ENCODE measurements at regions not wholly inside any gene's neighbourhood (a gene's known extent, or its start where the extent isn't known, plus 50 kb on each side); places are given as distances from the start of the nearest gene placed in this dataset.

DNA sequence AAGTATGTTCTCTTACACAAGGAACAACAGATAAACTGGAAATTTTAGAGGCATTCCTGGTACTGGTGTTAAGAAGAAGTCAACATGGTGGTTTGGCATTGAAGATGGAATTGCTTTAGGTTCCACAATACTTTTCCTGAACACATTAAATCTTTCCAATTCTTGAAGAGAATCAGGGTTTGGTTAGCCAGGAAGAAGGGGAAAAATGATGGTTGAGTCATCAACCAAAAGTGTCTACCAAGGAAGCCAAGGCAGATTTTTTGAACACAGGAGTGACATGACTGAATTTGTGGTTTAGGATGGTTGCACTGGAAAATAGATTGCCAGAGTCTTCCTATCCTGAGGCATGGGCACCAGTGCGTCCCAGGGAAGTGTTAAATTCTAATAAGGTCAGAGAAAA, 433.4 kb downstream of the TMEM38B start:
- Histone ChIP-seq H3K9me3 (no peaks in the 10 kb centered on the region), H3K36me3 (no peaks in the 10 kb centered on the region)
- intact Hi-C loops (cut with DNase I; ENCODE audit: low total_unique reads), result no loop called here

DNA sequence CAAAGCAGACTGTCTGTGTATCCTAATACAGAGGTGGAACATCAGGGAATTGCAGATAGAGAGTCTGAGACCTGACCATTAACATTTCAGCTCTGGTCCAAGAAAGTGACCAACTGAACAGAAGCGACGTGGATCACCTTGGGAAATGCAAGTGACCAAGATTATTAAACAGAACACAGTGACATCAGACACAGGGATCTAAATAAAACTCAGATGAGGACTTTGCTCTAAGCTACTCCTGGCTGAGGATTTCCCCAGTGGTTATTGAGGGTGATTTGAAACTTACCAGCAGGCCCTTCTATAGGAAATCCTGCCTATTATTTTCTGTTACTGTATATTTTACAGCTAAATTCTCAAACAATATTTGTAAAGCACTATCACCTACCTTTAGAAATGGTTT, 436.0 kb downstream of the TMEM38B start:
- H3K27ac ChIP-seq, result no peak overlapping the region
- no peak for DNase-seq
- H3K9me3 ChIP-seq, result no peaks in the 10 kb centered on the region
- no peaks in the 10 kb centered on the region for H3K27me3 ChIP-seq
- intact Hi-C loops (cut with DNase I; ENCODE audit: low total_unique reads), result no loop called here
- H3K4me3 ChIP-seq, result no peak overlapping the region
- no peaks in the 10 kb centered on the region for H3K4me1 ChIP-seq
- TF ChIP-seq POLR2A (IDR thresholded peaks at IDR 0.05), result no peak
- TF ChIP-seq, protein P1, sequence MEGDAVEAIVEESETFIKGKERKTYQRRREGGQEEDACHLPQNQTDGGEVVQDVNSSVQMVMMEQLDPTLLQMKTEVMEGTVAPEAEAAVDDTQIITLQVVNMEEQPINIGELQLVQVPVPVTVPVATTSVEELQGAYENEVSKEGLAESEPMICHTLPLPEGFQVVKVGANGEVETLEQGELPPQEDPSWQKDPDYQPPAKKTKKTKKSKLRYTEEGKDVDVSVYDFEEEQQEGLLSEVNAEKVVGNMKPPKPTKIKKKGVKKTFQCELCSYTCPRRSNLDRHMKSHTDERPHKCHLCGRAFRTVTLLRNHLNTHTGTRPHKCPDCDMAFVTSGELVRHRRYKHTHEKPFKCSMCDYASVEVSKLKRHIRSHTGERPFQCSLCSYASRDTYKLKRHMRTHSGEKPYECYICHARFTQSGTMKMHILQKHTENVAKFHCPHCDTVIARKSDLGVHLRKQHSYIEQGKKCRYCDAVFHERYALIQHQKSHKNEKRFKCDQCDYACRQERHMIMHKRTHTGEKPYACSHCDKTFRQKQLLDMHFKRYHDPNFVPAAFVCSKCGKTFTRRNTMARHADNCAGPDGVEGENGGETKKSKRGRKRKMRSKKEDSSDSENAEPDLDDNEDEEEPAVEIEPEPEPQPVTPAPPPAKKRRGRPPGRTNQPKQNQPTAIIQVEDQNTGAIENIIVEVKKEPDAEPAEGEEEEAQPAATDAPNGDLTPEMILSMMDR (IDR thresholded peaks at IDR 0.05), result no peak
- H3K36me3 ChIP-seq, result no peaks in the 10 kb centered on the region

More for the DNA sequence above, 433.4 kb downstream of the TMEM38B start:
- Histone ChIP-seq H3K4me3 (no peak overlapping the region), H3K27me3 (no peaks in the 10 kb centered on the region), H3K27ac (no peak overlapping the region), H3K4me1 (no peaks in the 10 kb centered on the region)
- DNase-seq, result no peak
- TF ChIP-seq POLR2A (IDR thresholded peaks at IDR 0.05), result no peak
- TF ChIP-seq, protein P1 (IDR thresholded peaks at IDR 0.05), result no peak

- TF ChIP-seq, protein P1 (IDR thresholded peaks at IDR 0.05), result no peak
- TF ChIP-seq POLR2A (IDR thresholded peaks at IDR 0.05), result no peak
- Histone ChIP-seq H3K9me3 (no peaks in the 10 kb centered on the region), H3K4me1 (no peaks in the 10 kb centered on the region), H3K27me3 (no peaks in the 10 kb centered on the region), H3K27ac (no peak overlapping the region), H3K4me3 (no peak overlapping the region), H3K36me3 (no peaks in the 10 kb centered on the region)
- DNase-seq, result no peak
- intact Hi-C loops (cut with DNase I; ENCODE audit: low total_unique reads), result no loop called here
These were observed 449.4 kb downstream of the TMEM38B start for GRCh38 chr9:106143781-106144180.

DNA sequence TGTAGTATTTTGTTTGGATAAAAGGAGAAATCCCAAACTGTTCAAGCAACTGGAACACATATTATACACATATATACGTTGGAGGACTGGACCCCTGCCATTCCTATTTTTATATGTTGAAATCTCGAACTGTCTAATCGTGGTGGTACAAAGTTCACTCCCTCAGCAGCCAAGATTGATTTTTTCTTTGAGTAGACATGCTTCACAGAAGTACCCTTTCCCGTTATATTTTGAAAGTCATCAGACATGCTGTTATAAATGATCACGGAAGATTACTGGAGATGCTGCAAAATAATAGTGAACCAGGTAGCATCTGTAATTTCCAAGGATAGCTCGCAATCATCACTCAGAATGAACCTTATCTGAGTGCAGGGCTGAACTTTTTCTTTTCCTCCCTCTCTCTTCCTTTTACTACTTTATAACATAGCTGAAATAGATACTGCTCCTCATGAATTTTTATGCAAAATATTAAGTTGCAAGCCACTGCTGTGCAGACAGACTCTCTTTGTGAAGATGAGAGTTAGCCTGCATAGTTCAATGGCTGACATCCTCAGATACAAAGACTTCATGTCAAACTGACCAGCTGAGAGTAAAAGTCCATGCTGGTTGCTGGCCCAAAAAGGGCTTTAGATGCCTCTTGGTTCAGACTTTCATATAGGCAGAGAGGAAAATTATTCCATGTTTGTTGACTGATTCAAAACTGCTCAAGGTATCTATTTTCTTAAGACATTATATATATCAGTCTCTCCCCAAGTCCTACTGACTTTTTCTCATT, 451.9 kb downstream of the TMEM38B start:
- H3K27me3 ChIP-seq, result no peaks in the 10 kb centered on the region
- no peak overlapping the region for H3K27ac ChIP-seq
- no peaks in the 10 kb centered on the region for H3K9me3 ChIP-seq
- TF ChIP-seq, protein P1 (IDR thresholded peaks at IDR 0.05), result no peak
- TF ChIP-seq POLR2A (IDR thresholded peaks at IDR 0.05), result no peak
- DNase-seq, result no peak
- intact Hi-C loops (cut with DNase I; ENCODE audit: low total_unique reads), result no loop called here
- H3K36me3 ChIP-seq, result no peaks in the 10 kb centered on the region
- no peaks in the 10 kb centered on the region for H3K4me1 ChIP-seq
- no peak overlapping the region for H3K4me3 ChIP-seq

DNA sequence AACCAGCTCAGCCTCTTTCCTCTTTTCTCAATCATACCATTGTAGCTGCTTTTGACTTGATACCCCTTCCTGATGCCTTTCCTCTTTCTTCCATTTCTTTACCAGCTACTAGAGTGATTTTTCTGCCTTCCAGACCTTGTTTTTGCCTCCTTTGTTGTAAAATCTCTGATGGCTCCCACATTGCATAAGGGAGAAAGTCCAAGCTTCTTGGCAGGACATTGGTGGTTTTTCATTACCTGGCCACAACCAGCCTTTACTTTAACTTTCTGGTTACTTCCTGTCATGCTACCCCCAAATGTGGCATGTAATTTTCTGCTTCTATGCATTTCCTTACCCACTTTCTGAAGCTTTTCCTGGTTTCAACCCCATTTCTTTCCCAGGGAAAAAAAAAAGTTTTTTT, 452.5 kb downstream of the TMEM38B start:
- no peaks in the 10 kb centered on the region for H3K36me3 ChIP-seq
- no peak overlapping the region for H3K4me3 ChIP-seq
- intact Hi-C loops (cut with DNase I; ENCODE audit: low total_unique reads), result no loop called here
- H3K4me1 ChIP-seq, result no peaks in the 10 kb centered on the region
- H3K9me3 ChIP-seq, result no peaks in the 10 kb centered on the region
- no peaks in the 10 kb centered on the region for H3K27me3 ChIP-seq
- no peak for DNase-seq
- H3K27ac ChIP-seq, result no peak overlapping the region
- TF ChIP-seq, protein P1 (IDR thresholded peaks at IDR 0.05), result no peak
- no peak for TF ChIP-seq POLR2A (IDR thresholded peaks at IDR 0.05)

All from uterus (tissue), 3 donors.